ENCODE measurements at regions not wholly inside any gene's neighbourhood (a gene's known extent, or its start where the extent isn't known, plus 50 kb on each side); places are given as distances from the start of the nearest gene placed in this dataset.

DNA sequence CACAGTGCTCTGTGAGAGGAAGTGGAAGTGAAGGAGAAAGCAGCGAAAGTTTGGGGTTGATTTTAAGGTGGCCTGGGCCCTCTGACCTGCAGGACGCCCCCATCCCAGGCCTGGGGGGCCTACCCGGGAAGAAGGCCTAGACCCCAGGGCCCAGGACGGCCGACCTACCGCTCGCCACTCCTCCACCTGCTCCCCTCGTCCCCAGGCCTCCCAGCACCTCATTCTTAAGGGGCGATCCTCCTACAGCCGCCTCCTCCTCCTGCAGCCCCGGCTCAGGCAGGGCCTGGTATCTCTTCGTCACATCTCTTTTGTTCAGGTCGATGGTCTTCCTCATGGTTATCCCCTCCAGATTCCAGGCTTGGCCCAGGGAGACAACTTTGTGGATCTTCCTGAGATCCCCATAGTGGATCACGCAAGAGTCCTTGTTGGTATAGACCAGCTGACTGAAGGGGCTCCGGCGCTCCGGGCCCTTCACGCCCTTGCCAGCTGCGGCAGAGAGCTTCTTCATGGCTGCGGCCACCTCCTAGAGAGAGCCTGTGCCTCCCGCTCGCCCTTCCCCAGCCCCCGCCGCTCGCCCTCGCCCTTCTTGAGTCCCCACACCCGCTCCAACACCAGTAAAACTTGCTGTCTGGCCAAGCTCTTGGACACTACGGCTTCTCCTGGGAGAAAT is 117.5 kb downstream of the OR13A1 start:
- DNase-seq (ENCODE audit: low read depth in 2 of 2) = no peak

GRCh38 chr10:45198486-45199204 is 116.8 kb downstream of the OR13A1 start:
- no peak for DNase-seq (ENCODE audit: low read depth in 2 of 2)

DNA sequence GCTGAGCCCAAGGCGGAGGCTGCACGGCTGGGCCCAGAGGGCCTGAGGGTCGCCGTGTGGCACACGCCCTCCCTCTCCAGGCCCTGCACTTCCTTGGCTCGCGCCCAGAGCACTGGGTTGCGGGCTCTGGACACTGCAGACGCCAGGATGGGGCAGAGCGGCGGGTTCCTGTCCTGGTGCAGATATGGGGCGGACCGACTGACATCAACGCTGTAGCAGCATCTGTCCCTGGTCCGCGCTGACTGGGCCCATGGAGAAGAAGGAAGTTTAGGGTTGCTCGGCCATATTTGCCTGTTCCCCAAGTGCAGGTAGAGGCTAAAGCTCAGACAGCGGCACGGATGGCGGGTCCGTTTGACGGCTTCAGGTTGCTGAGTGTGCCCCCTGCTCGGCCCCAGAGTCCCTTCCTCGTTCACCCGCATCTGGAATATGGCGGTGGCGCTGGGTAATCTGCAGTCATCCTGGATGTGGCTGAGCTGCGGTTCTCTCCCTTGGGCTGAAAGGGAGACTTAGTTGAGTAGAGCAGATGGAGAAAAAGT is 116.1 kb downstream of the OR13A1 start:
- DNase-seq (ENCODE audit: low read depth in 2 of 2) = no peak

- no peak for DNase-seq (ENCODE audit: low read depth in 2 of 2)
These were observed 114.1 kb downstream of the OR13A1 start for GRCh38 chr10:45201271-45201670.

DNA sequence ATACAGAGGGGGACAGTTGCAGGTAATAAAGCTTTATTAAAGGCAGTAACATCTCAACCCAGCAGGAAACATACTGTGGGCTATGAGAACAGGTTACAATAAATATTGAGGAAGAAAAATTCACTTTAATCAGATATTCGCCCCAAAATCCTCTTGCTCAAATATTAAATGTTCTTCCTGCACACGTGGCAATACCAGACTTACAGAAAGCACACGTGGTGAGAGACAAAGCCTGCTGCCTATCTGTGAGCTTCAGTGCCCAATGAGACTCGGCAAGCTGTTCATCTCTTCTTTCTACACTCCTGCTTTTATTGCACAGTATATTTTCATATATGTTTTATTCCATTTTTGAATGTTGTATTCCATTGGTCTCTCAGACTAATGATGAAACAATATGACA is 113.2 kb downstream of the OR13A1 start:
- DNase-seq (ENCODE audit: low read depth in 2 of 2) = no peak

GRCh38 chr10:45204954-45205775 is 110.2 kb downstream of the OR13A1 start:
- DNase-seq (ENCODE audit: low read depth in 2 of 2) = no peak

- DNase-seq (ENCODE audit: low read depth in 2 of 2) = no peak
These were observed 105.5 kb downstream of the OR13A1 start for GRCh38 chr10:45209888-45210287.

GRCh38 chr10:45211576-45211975 is 103.8 kb downstream of the OR13A1 start:
- DNase-seq (ENCODE audit: low read depth in 2 of 2) = no peak

GRCh38 chr10:45219416-45219815 is 96.0 kb downstream of the OR13A1 start:
- DNase-seq (ENCODE audit: low read depth in 2 of 2) = no peak

DNA sequence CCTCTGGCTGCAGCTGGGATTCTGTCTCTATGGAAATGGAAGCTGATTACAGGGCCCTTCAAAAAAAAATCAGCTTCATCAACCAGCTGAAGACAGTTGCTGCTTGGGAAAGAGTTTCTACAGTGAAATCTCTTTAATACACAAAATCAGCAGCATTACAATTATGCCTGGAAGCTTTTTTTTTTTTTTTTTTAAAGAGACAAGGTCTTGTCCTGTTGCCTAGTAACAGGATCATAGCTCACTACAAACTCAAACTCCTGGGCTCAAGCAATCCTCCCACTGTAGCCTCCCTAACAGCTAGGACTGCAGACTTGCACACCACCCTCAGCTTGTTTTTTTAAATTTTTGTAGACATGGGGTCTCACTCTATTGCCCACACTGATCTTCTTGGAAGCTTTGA is 94.5 kb downstream of the OR13A1 start:
- no peak for DNase-seq (ENCODE audit: low read depth in 2 of 2)

- no peak for DNase-seq (ENCODE audit: low read depth in 2 of 2)
These were observed 91.1 kb downstream of the OR13A1 start for GRCh38 chr10:45224219-45224841.

- no peak for DNase-seq (ENCODE audit: low read depth in 2 of 2)
These were observed 88.4 kb downstream of the OR13A1 start for GRCh38 chr10:45227042-45227441.

GRCh38 chr10:45227456-45227855 is 88.0 kb downstream of the OR13A1 start:
- no peak for DNase-seq (ENCODE audit: low read depth in 2 of 2)

DNA sequence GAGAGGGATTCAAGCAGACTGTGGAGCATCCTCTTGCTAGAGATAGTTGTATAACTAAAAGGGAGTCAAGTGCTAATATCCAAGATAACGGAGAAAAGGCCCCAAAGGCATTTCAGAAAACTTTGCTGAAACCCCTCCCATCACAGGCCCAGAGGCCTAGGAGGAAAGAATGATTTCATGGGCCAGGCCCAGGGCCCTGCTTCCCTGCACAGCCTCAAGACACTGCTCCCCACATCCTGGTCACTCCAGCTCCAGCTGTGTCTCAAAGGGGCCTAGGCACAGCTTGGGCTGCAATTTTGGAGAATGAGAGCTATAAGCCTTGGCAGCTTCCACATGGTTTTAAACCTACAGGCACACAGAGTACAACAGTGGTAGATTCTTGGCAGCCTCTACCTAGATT is 85.6 kb downstream of the OR13A1 start:
- no peak for DNase-seq (ENCODE audit: low read depth in 2 of 2)

GRCh38 chr10:45235260-45235769 is 80.1 kb downstream of the OR13A1 start:
- peak; percentile 27 to 36 for DNase-seq (ENCODE audit: low read depth in 2 of 2)

DNA sequence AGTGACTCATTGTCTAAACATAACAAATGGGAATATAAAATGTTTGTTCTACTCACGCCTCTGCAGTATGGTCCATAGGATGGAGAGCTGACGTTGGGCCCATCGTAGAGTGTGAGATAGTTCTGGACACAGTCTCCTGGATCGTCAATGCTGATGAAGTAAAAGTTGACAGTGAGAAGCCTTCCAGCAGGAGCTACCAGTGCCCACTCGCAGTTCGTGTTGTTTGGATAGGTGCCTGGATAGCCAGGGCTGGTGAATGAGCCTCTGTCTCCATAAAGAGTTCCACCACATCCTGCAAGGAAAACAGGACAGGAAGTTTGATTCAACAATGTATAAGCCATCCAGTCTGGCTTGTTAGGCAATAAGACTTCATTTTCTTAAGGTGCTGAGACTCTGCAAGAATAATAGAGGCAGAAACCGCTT is 79.6 kb downstream of the OR13A1 start:
- DNase-seq (ENCODE audit: low read depth in 2 of 2) = no peak

- no peak for DNase-seq (ENCODE audit: low read depth in 2 of 2)
These were observed 76.5 kb downstream of the OR13A1 start for GRCh38 chr10:45238896-45239295.

GRCh38 chr10:45239642-45240041 is 75.8 kb downstream of the OR13A1 start:
- DNase-seq (ENCODE audit: low read depth in 2 of 2) = no peak

- no peak for DNase-seq (ENCODE audit: low read depth in 2 of 2)
These were observed 73.4 kb downstream of the OR13A1 start for GRCh38 chr10:45241865-45242520.

DNA sequence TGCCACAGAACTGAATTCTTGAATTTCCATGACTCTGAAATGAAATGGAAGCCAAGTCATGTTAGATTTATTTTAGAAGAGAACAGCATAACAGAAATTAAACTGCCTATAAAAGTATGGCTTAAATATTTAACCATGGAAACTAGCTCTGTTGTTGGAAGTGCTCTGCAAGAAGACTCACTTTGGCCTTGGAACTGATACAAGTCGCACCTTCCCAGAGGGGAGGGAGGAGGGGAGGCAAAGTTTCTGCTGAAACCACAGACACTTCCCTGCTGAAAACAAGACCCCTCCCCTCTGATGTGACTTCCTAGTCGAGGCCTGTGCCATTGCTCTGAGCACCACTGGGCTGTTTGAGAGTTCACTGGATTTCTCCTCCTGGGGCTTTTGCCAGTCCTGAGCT is 72.1 kb downstream of the OR13A1 start:
- DNase-seq (ENCODE audit: low read depth in 2 of 2) = no peak

DNA sequence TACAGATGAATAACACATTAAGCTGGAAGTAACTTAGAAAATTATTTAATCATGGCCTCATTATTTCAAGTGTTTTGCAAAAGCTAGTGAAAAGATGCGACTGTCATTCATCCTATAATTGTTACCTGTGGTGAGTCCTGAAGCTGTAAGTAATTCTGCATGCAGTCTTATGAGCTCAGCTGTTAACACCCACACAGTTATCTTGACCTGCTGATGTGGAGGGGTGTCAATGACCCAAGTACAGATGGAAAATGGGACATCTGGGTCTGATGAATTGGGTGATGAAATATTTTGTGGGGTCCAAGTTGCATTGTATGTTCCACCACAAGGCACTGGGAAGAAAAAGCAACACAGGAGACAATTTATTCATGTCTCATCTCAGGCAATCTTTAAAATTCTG is 68.9 kb downstream of the OR13A1 start:
- no peak for DNase-seq (ENCODE audit: low read depth in 2 of 2)

All from stimulated activated CD8-positive, alpha-beta memory T cell treated with anti-CD3 and anti-CD28 coated beads, Interleukin-7, amount 100 ng/mL, for 4 hours (primary cell).